ENCODE measurements at regions not wholly inside any gene's neighbourhood (a gene's known extent, or its start where the extent isn't known, plus 50 kb on each side); places are given as distances from the start of the nearest gene placed in this dataset.
"Not testable (repeated sequence)": the region's sequence is repeated elsewhere in the genome, so short reads cannot be mapped to it uniquely, and the experiment has no call there.

GRCh38 chr6:21780141-21780540 is 186.6 kb downstream of the SOX4 start:
- Mint-ChIP-seq H3K4me3 (no peak overlapping the region), H3K36me3 (ENCODE audit: low read depth) (no peaks in the 10 kb centered on the region), H3K27me3 (no peaks in the 10 kb centered on the region), H3K9me3 (no peaks in the 10 kb centered on the region), H3K27ac (no peak overlapping the region), H3K4me1 (no peaks in the 10 kb centered on the region)
- DNase-seq = no peak
- intact Hi-C loops (cut with micrococcal nuclease) = no loop called here

GRCh38 chr6:21780679-21781078 is 187.1 kb downstream of the SOX4 start:
- no peak overlapping the region for H3K27ac Mint-ChIP-seq
- no peaks in the 10 kb centered on the region for H3K4me1 Mint-ChIP-seq
- H3K36me3 Mint-ChIP-seq (ENCODE audit: low read depth) = no peaks in the 10 kb centered on the region
- H3K9me3 Mint-ChIP-seq = no peaks in the 10 kb centered on the region
- no peak for DNase-seq
- H3K27me3 Mint-ChIP-seq = no peaks in the 10 kb centered on the region
- intact Hi-C loops (cut with micrococcal nuclease) = no loop called here
- no peak overlapping the region for H3K4me3 Mint-ChIP-seq

- DNase-seq = no peak
- H3K36me3 Mint-ChIP-seq (ENCODE audit: low read depth) = no peaks in the 10 kb centered on the region
- intact Hi-C loops (cut with micrococcal nuclease) = no loop called here
Observed at GRCh38 chr6:21781128-21781527, 187.6 kb downstream of the SOX4 start.

GRCh38 chr6:21785164-21785563 is 191.6 kb downstream of the SOX4 start:
- Mint-ChIP-seq H3K4me1 (no peaks in the 10 kb centered on the region), H3K27ac (no peak overlapping the region), H3K36me3 (ENCODE audit: low read depth) (no peaks in the 10 kb centered on the region), H3K27me3 (no peaks in the 10 kb centered on the region), H3K9me3 (peaks cover 4% of the 10 kb centered on the region), H3K4me3 (no peak overlapping the region)
- intact Hi-C loops (cut with micrococcal nuclease) = no loop called here
- DNase-seq = no peak

More at GRCh38 chr6:21781128-21781527, 187.6 kb downstream of the SOX4 start:
- H3K9me3 Mint-ChIP-seq = no peaks in the 10 kb centered on the region
- H3K27ac Mint-ChIP-seq = no peak overlapping the region
- no peaks in the 10 kb centered on the region for H3K4me1 Mint-ChIP-seq
- H3K4me3 Mint-ChIP-seq = no peak overlapping the region
- no peaks in the 10 kb centered on the region for H3K27me3 Mint-ChIP-seq

GRCh38 chr6:21791056-21791455 is 197.5 kb downstream of the SOX4 start:
- DNase-seq = no peak
- Mint-ChIP-seq H3K36me3 (ENCODE audit: low read depth) (no peaks in the 10 kb centered on the region), H3K27ac (no peak overlapping the region), H3K9me3 (peaks cover 4% of the 10 kb centered on the region), H3K27me3 (no peaks in the 10 kb centered on the region), H3K4me3 (no peak overlapping the region), H3K4me1 (no peaks in the 10 kb centered on the region)
- intact Hi-C loops (cut with micrococcal nuclease) = no loop called here

- H3K9me3 Mint-ChIP-seq = peaks cover 4% of the 10 kb centered on the region
- no peaks in the 10 kb centered on the region for H3K27me3 Mint-ChIP-seq
- no peaks in the 10 kb centered on the region for H3K4me1 Mint-ChIP-seq
- DNase-seq = no peak
- no peaks in the 10 kb centered on the region for H3K36me3 Mint-ChIP-seq (ENCODE audit: low read depth)
- H3K27ac Mint-ChIP-seq = no peak overlapping the region
- intact Hi-C loops (cut with micrococcal nuclease) = no loop called here
- no peak overlapping the region for H3K4me3 Mint-ChIP-seq
Observed at GRCh38 chr6:21791581-21791980, 198.0 kb downstream of the SOX4 start.

GRCh38 chr6:21792177-21792576 is 198.6 kb downstream of the SOX4 start:
- H3K36me3 Mint-ChIP-seq (ENCODE audit: low read depth) = no peaks in the 10 kb centered on the region
- no peak overlapping the region for H3K4me3 Mint-ChIP-seq
- H3K27me3 Mint-ChIP-seq = no peaks in the 10 kb centered on the region
- no peak overlapping the region for H3K27ac Mint-ChIP-seq
- no peaks in the 10 kb centered on the region for H3K4me1 Mint-ChIP-seq
- no peak for DNase-seq
- intact Hi-C loops (cut with micrococcal nuclease) = no loop called here
- peaks cover 4% of the 10 kb centered on the region for H3K9me3 Mint-ChIP-seq

- intact Hi-C loops (cut with micrococcal nuclease); DNase-seq; H3K9me3 Mint-ChIP-seq; H3K27me3 Mint-ChIP-seq; H3K4me1 Mint-ChIP-seq; H3K36me3 Mint-ChIP-seq (ENCODE audit: low read depth); H3K4me3 Mint-ChIP-seq; H3K27ac Mint-ChIP-seq: not testable (repeated sequence)
Observed at GRCh38 chr6:21796979-21797378, 203.4 kb downstream of the SOX4 start.

GRCh38 chr6:21798468-21798867 is 204.9 kb downstream of the SOX4 start:
- no peaks in the 10 kb centered on the region for H3K4me1 Mint-ChIP-seq
- H3K36me3 Mint-ChIP-seq (ENCODE audit: low read depth) = no peaks in the 10 kb centered on the region
- H3K27ac Mint-ChIP-seq = no peak overlapping the region
- intact Hi-C loops (cut with micrococcal nuclease) = no loop called here
- H3K4me3 Mint-ChIP-seq = no peak overlapping the region
- no peak for DNase-seq
- no peaks in the 10 kb centered on the region for H3K27me3 Mint-ChIP-seq
- H3K9me3 Mint-ChIP-seq = peaks cover 5% of the 10 kb centered on the region

GRCh38 chr6:21800330-21800729 is 206.8 kb downstream of the SOX4 start:
- no peak for DNase-seq
- no peak overlapping the region for H3K4me3 Mint-ChIP-seq
- H3K27me3 Mint-ChIP-seq = no peaks in the 10 kb centered on the region
- no peaks in the 10 kb centered on the region for H3K36me3 Mint-ChIP-seq (ENCODE audit: low read depth)
- no peaks in the 10 kb centered on the region for H3K4me1 Mint-ChIP-seq
- intact Hi-C loops (cut with micrococcal nuclease) = no loop called here
- no peak overlapping the region for H3K27ac Mint-ChIP-seq
- H3K9me3 Mint-ChIP-seq = peaks cover 5% of the 10 kb centered on the region

GRCh38 chr6:21800948-21801438 is 207.4 kb downstream of the SOX4 start:
- intact Hi-C loops (cut with micrococcal nuclease) = no loop called here
- Mint-ChIP-seq H3K36me3 (ENCODE audit: low read depth) (no peaks in the 10 kb centered on the region), H3K4me3 (no peak overlapping the region), H3K4me1 (no peaks in the 10 kb centered on the region), H3K27me3 (no peaks in the 10 kb centered on the region), H3K9me3 (peaks cover 5% of the 10 kb centered on the region), H3K27ac (no peak overlapping the region)
- DNase-seq = no peak

GRCh38 chr6:21801446-21802174 is 208.1 kb downstream of the SOX4 start:
- no peaks in the 10 kb centered on the region for H3K4me1 Mint-ChIP-seq
- no peak for DNase-seq
- H3K9me3 Mint-ChIP-seq = peaks cover 5% of the 10 kb centered on the region
- H3K27ac Mint-ChIP-seq = no peak overlapping the region
- intact Hi-C loops (cut with micrococcal nuclease) = no loop called here
- H3K27me3 Mint-ChIP-seq = no peaks in the 10 kb centered on the region
- H3K4me3 Mint-ChIP-seq = no peak overlapping the region
- no peaks in the 10 kb centered on the region for H3K36me3 Mint-ChIP-seq (ENCODE audit: low read depth)

GRCh38 chr6:21802175-21802822 is 208.7 kb downstream of the SOX4 start:
- peaks cover 5% of the 10 kb centered on the region for H3K9me3 Mint-ChIP-seq
- H3K36me3 Mint-ChIP-seq (ENCODE audit: low read depth) = no peaks in the 10 kb centered on the region
- intact Hi-C loops (cut with micrococcal nuclease) = no loop called here
- no peak for DNase-seq
- H3K27me3 Mint-ChIP-seq = no peaks in the 10 kb centered on the region
- H3K4me1 Mint-ChIP-seq = no peaks in the 10 kb centered on the region
- no peak overlapping the region for H3K27ac Mint-ChIP-seq
- H3K4me3 Mint-ChIP-seq = no peak overlapping the region

GRCh38 chr6:21804941-21805610 is 211.5 kb downstream of the SOX4 start:
- no peak for DNase-seq
- no peaks in the 10 kb centered on the region for H3K4me1 Mint-ChIP-seq
- H3K27me3 Mint-ChIP-seq = no peaks in the 10 kb centered on the region
- no peak overlapping the region for H3K27ac Mint-ChIP-seq
- no peak overlapping the region for H3K4me3 Mint-ChIP-seq
- H3K36me3 Mint-ChIP-seq (ENCODE audit: low read depth) = no peaks in the 10 kb centered on the region
- no peaks in the 10 kb centered on the region for H3K9me3 Mint-ChIP-seq
- intact Hi-C loops (cut with micrococcal nuclease) = no loop called here
